ENCODE measurements at regions not wholly inside any gene's neighbourhood (a gene's known extent, or its start where the extent isn't known, plus 50 kb on each side); places are given as distances from the start of the nearest gene placed in this dataset.

- in situ Hi-C loops (cut with HindIII; ENCODE audit: low pct_unique_long_range_greater_than_20kb, low sequenced_read_pairs) (no loop called here), intact Hi-C loops (cut with micrococcal nuclease; ENCODE audit: unreplicated experiment) (no loop called here)
- no peak overlapping the region for H3K27ac ChIP-seq (ENCODE audit: low read length)
- no peak for ATAC-seq
- no peak overlapping the region for H3K4me3 ChIP-seq (ENCODE audit: low read depth in 2 of 2, low read length in 2 of 2)
- CTCF ChIA-PET = no interaction called here
- H3K36me3 ChIP-seq (ENCODE audit: control insufficient read depth, insufficient read depth, low read length) = no peaks in the 10 kb centered on the region
- H3K4me1 ChIP-seq (ENCODE audit: control insufficient read depth, insufficient read depth, low read length) = no peaks in the 10 kb centered on the region
- H3K27me3 ChIP-seq (ENCODE audit: control insufficient read depth, insufficient read depth, low read length) = no peaks in the 10 kb centered on the region
- DNase-seq (ENCODE audit: low read depth, low spot score) = no peak
- BruUV-seq (replicated peaks) = no TSS peak
- TF ChIP-seq TCF7L2 (IDR thresholded peaks at IDR 0.05; ENCODE audit: low read depth, low read length) (no peak), CTCF (IDR thresholded peaks at IDR 0.05) (no peak), SIN3A (IDR thresholded peaks at IDR 0.05; ENCODE audit: borderline replicate concordance, insufficient read depth, low read depth, low read length) (no peak), POLR2AphosphoS5 (IDR thresholded peaks at IDR 0.05; ENCODE audit: low read depth, low read length) (no peak), REST (IDR thresholded peaks at IDR 0.05; ENCODE audit: insufficient read depth in 1 of 2, low read depth in 2 of 2, low read length in 1 of 2) (no peak)
- H3K9me3 ChIP-seq (ENCODE audit: control insufficient read depth, insufficient read depth, low read depth, low read length) = no peaks in the 10 kb centered on the region
- POLR2A ChIA-PET = no interaction called here
Observed at GRCh38 chr2:43052944-43053306, 173.5 kb downstream of the ZFP36L2 start.

GRCh38 chr2:43052204-43052943, 174.0 kb downstream of the ZFP36L2 start:
- Histone ChIP-seq H3K4me3 (ENCODE audit: low read depth in 2 of 2, low read length in 2 of 2) (no peak overlapping the region), H3K9me3 (ENCODE audit: control insufficient read depth, insufficient read depth, low read depth, low read length) (no peaks in the 10 kb centered on the region), H3K27ac (ENCODE audit: low read length) (no peak overlapping the region), H3K4me1 (ENCODE audit: control insufficient read depth, insufficient read depth, low read length) (no peaks in the 10 kb centered on the region; the same call in 1 of the 2 replicates), H3K36me3 (ENCODE audit: control insufficient read depth, insufficient read depth, low read length) (no peaks in the 10 kb centered on the region), H3K27me3 (ENCODE audit: control insufficient read depth, insufficient read depth, low read length) (no peaks in the 10 kb centered on the region)
- no TSS peak for BruUV-seq (replicated peaks)
- ATAC-seq (no peak), DNase-seq (ENCODE audit: low read depth, low spot score) (no peak)
- in situ Hi-C loops (cut with HindIII; ENCODE audit: low pct_unique_long_range_greater_than_20kb, low sequenced_read_pairs) (no loop called here), intact Hi-C loops (cut with micrococcal nuclease; ENCODE audit: unreplicated experiment) (no loop called here)
- TF ChIP-seq REST (IDR thresholded peaks at IDR 0.05; ENCODE audit: insufficient read depth in 1 of 2, low read depth in 2 of 2, low read length in 1 of 2) (no peak), TCF7L2 (IDR thresholded peaks at IDR 0.05; ENCODE audit: low read depth, low read length) (no peak), POLR2AphosphoS5 (IDR thresholded peaks at IDR 0.05; ENCODE audit: low read depth, low read length) (no peak), CTCF (IDR thresholded peaks at IDR 0.05) (no peak), SIN3A (IDR thresholded peaks at IDR 0.05; ENCODE audit: borderline replicate concordance, insufficient read depth, low read depth, low read length) (no peak)
- ChIA-PET POLR2A (no interaction called here), CTCF (no interaction called here)

All from Panc1 (cell line).